Left kidney (tissue), 1 donor: ENCODE measurements at regions not wholly inside any gene's neighbourhood (a gene's known extent, or its start where the extent isn't known, plus 50 kb on each side); places are given as distances from the start of the nearest gene placed in this dataset.

Source experiments
- DNase-seq: peaks from one replicate; pipeline ENCODE4 v3.0.0-alpha.2; 2013

DNA sequence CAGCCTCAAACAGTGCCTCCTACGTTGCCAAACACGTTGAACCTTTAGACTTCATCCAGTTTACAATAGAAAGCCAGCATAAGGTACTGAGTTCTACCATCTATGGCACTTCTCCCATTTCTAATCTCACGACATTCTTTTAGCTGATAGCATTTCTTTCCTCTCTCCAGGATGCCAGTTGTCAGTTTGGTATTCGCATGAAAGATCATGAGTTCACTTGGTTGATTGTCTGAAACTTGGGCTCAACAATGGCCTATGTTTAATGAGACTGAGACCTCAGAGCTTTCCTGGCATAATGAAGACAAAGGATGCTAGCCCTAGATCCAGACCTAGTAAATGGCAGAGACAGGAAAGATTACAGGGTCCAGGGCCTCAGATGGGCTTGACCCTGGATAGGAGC, 69.2 kb upstream of the SPRY1 start:
- no peak for DNase-seq

DNA sequence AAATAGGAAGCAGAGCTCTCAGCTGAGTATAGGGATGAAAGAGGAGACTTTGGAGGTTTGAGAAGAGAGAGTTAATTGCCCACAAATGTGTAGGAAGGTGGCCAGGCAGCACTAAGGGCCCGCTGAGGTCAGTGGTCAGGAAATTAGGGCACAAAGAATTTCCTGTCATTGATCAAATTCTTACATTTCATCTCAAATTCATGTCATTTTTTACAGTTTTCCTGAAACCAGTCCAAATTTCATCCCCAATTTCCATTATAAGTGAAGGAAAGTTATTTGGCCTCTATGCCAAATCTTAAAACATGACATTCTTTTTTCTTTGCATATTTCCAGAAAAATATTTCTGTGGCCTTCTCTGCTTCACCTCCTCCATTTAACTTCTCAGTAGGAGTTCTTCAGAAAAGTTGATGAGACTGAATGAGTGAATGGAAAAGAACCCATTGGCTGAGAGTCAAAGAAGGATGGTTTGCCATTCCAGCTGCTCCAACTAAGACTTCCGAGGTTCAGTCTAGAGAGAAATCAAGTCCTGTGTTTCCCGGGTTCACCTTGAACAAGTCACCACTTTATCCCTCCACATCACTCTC, 68.7 kb upstream of the SPRY1 start:
- DNase-seq, result no peak

DNA sequence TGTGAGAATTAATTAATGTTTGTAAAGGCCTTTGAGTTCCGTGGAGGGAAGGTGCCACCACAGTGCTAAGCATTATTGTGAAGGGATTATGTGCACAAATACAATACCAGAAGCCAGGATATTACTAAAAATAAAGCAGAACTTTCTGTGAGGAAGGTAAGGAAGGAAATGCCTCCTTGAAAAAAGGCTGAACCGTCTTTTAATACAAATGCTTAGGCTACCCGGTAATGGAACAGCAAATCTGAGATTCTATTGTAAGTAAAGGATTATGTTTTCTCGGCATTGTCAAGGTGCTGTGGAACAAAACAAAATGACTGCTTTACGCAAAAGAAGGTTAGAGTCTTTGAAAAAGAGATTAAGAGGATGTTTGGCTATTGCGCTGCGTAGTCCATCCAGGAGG, 57.9 kb upstream of the SPRY1 start:
- no peak for DNase-seq

DNA sequence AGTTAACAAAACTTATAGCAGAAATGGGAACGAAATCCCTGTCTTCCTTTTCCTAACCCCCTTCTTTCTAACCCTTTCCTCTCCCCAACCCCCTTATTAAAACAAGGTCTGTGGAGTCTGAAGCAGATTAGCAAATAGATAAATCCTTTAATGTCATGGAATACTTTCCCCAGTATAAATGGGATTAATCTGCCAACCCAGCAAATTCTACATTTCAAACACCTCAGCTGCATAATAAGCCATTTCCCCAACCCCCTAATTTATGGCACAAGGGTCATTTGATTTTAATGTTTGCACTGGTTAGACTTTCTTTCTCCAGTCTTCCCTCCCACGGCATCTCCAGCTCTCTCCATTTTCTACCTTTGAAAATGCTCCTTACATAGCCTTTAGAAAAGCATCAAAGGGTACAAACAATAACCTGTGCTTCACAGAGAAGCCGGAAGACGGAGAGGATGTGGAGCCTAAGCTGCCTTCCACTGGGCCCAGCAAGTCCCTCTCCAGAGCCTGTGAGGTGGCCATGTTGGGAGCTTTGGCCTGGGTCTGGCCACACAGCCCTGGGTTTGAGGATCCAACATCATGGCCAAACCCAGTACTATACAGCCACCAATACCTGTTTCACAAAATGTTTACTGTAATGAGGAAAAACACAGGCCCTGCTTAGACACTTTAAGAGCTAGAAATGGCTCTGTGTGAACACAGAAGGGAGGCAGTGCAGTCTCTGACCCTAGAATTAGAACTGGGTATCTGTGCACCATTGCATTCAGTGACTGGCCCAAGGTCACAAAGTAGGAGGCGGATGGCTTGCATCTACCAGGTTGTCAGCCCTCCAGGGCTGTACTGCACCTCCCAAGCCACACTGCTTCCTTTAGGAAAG, 56.9 kb upstream of the SPRY1 start:
- DNase-seq, result no peak

DNA sequence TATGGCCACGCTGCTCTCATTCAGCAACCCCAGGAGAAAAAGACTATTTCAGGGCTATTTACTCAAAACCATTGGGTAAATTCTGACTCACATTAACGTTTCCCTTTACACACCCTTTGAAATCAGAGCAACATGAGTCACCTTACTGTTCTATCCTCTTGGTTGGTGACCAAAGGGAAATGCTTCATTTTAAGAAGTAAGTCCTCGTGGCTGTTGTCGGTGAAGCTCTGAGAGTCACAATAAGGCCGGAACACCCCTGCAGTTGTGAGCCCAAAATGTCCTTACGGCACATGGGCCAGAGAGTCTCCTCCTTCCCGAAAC, 56.3 kb upstream of the SPRY1 start:
- DNase-seq, result no peak

DNA sequence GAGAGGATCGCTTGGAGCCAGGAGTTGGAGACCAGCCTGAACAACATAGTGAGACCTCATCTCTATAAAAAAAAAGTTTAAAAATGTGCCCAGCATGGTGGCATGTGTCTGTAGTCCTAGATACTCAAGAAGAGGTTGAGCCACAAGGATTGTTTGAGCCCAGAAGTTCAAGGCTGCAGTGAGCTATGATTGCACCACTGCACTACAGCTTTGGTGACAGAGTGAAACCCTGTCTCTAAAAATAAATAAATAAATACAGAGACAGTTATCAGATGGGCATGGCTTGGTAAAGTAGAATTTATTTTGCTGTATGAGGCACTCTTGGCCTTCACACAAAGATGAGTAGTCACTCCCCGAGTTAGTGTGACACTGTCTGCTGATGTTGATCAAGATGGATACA, 54.1 kb upstream of the SPRY1 start:
- no peak for DNase-seq

DNA sequence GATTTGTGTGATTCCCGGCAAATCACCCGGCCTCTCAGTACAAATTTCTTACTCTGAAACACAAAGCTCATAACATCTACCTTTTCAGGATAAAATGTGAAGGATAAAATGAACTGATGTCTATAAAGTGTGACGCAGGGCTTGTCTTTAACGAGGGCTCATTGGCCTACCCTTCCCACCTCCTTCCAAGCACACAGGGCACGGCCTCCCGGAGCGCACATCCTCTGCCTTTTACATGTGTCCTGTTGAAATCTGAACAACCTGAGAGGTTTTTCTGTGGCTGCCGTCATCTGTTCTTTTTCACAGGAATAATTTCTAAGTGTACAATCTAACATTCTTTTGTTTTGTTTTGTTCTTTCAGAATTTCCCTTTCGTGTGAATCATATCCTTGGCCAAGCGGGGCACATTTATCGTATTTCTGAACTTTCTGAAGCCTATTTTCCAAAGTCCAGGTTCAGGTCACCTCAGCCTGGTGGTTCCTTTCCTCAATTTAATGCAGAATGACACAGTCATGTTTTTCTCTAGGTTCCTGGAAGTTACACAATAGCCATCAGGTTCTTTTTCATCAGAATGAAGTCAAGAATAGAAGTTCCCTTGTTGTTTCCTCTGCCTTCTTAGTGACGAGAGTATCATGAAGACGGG, 53.1 kb upstream of the SPRY1 start:
- no peak for DNase-seq

DNA sequence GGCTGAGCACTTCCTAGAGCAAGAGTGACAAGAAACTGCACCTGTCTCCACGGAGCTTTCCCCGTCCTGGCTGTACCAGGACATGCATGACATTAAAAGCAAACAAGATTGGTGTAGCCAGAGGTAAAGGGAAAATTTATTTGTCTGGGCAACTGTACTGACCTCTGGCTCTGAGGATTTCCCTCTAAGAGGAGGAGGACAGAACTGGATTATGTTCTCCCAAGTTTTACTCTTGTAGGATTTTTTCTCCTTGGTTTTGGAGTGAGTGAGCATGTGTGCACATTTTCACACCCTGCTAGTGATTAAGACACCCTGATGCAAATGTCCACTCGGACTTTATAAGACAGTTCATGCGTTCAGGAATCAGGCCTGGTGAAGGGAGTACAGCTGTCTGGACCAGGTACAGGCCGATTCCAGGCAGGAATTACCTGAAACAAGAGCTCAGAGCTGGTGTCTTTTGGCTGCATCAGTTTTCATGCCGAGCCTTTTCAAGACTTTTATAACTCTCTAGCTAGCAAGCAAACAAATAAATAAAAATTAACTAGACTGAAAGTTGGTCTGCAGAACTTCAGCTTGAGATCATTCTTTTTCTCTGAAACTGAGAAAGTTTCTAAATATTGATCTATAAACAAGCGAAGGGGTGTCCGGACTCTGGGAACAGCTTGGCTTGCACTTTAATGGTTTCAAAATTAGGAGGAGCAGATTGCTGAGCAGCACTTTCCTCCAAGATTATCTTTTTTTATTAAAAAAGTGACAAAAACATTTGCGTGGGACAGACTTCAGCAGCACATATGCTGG, 51.3 kb upstream of the SPRY1 start:
- DNase-seq, result no peak

DNA sequence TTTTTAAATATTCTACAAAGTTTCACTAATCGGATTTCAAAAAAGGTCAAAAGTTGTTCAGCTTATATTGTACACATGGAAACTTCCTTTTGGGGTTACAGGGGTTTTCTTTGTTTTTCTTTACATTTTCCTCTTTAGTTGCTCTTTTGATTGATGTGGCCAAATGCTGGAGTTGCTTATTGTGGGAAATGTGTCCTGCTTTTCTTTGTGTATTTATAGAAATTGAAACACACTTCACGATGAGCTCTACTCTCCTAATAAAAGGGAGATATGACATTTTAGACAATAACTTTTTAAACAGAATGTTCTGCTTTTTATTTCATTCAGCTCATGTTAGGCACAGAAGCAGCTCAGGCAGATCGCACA, 50.7 kb upstream of the SPRY1 start:
- no peak for DNase-seq

DNA sequence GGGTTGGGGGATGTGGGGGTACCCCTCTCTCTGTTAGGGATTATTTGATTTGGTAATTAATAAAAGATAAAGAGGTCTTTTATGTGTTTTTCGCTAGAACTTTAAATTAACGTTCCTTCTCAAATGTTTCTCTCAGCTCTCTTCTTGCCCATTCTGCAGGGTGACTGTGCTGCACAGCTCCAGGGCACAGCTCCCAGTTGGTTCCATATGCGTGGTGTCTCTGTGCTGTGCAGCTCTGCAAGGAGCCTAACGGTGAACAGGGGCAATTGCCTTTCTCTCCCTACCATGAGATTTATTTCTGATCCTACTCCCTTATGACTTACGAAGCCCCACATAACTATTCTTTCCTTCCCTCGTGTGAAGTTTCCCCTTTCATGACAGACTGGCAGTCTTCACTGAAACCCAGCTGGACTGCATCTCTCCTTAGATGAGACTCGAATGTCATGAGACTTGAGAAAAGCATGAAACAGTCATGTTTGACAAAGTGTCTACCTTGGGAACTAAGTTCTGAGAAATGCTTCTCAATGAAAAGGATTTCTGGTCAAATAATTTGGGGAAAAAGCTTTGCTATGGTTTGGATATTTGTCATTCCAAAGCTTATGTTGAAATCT, 50.2 kb upstream of the SPRY1 start:
- no peak for DNase-seq
